Suprapubic skin (tissue), 4 donors: ENCODE measurements at regions not wholly inside any gene's neighbourhood (a gene's known extent, or its start where the extent isn't known, plus 50 kb on each side); places are given as distances from the start of the nearest gene placed in this dataset.

Experiments used
- CTCF ChIP-seq, 2 donors: fragments of 200-600 bp in 1 of 2; fragments of 450-650 bp in 1 of 2; sonication (generic) in 1 of 2; IDR thresholded peaks; one replicate each; pipeline ENCODE4 v1.5.1; 2016 to 2019; ENCODE audit warnings: antibody characterized with exemption in 2 of 2, mild to moderate bottlenecking in 1 of 2, moderate library complexity in 1 of 2
- EP300 ChIP-seq: sonication (generic); formaldehyde crosslinking; IDR thresholded peaks from one replicate; pipeline ENCODE4 v1.6.1; 2017; ENCODE audit warnings: antibody characterized with exemption
- POLR2A ChIP-seq, 2 donors: fragments of 450-650 bp; IDR thresholded peaks; one replicate each; pipeline ENCODE4 v1.6.1; 2017; ENCODE audit warnings: antibody characterized with exemption in 2 of 2, mild to moderate bottlenecking in 2 of 2, moderate library complexity in 2 of 2
- POLR2AphosphoS5 ChIP-seq, 3 donors: sonication (generic); formaldehyde crosslinking; IDR thresholded peaks; one replicate each; pipeline ENCODE4 v1.6.1; 2017; ENCODE audit warnings: antibody characterized with exemption in 3 of 3

GRCh38 chr2:180115675-180116074, 108.6 kb upstream of the CWC22 start:
- TF ChIP-seq CTCF (IDR thresholded peaks at IDR 0.05) (no peak), POLR2A (IDR thresholded peaks at IDR 0.05) (no peak), POLR2AphosphoS5 (IDR thresholded peaks at IDR 0.05) (no peak), EP300 (no peak)
